Eye (tissue), 1 donor: ENCODE measurements at regions not wholly inside any gene's neighbourhood (a gene's known extent, or its start where the extent isn't known, plus 50 kb on each side); places are given as distances from the start of the nearest gene placed in this dataset.
"Not testable (repeated sequence)": the region's sequence is repeated elsewhere in the genome, so short reads cannot be mapped to it uniquely, and the experiment has no call there.

Source experiments
- DNase-seq: peaks from one replicate; pipeline ENCODE4 v3.0.0-alpha.2; 2015

GRCh38 chr14:104230946-104231345 lies 92.6 kb downstream of the KIF26A start:
- no peak for DNase-seq

GRCh38 chr14:104232070-104232484 lies 93.7 kb downstream of the KIF26A start:
- no peak for DNase-seq

DNA sequence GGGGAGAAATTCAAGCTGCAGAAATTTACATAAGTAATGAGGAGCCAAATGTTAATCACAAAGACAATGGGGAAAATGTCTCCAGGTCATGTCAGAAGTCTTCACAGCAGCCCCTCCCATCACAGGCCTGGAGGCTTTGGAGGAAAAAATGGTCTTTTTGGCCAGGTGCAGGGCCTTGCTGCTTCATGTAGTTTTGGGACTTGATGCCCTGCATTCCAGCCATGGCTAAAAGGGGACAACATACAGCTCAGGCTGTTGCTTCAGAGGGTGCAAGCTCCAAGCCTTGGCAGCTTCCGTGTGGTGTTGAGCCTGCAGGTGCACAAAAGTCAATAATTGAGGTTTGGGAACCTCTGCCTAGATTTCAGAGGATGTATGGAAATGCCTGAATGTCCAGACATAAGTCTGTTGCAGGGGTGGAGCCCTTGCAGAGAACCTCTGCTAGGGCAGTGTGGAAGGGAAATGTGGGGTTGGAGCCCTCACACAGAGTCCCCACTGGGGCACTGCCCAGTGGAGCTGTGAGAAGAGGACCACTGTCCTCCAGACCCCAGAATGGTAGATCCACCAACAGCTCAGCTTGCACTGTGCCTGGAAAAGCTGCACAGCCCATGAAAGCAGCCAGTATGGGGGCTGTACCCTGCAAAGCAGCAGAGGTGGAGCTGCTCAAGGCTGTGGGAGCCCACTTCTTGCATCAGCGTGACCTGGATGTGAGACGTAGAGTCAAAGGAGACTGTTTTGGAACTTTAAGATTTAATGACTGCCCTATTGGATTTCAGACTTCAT lies 95.8 kb downstream of the KIF26A start:
- DNase-seq: not testable (repeated sequence)

GRCh38 chr14:104235686-104236085 lies 97.3 kb downstream of the KIF26A start:
- DNase-seq: no peak

DNA sequence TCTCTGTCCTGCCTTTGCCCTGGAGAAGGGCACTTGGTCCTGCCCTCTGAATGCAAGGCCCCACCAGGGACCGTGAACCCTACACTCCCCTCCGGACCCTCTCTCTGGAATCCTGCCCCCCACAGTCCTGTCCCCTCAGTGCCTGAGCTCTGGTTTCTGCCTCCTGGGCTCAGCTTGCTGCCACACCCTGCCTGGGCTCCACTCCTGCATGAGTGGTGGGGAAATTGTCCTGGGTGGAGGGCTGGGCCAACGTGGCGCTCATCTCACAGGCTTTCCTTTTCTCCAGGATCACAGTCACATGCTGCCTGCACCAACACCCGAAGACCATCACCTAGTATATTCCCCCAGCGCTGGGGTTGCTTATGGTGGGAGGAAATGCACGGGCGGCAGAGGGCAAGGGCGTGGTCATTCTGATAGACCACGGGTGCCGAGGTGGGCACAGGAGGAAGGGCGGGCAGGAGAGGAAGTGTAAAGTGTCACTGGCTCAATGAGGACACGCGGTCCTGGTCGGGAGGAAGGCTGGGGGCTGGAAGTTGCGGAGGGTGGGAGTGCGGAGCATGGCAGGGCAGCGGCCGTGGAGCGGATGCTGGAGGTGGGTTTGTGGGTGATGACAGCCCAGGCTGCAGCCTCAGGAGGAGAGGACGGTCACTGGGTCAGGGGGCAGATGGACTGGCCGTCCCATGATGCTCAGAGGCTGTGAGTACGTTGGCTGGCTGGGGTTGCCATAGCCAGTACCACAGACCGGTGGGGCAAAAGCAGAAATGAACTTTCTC lies 99.5 kb downstream of the KIF26A start:
- no peak for DNase-seq

- DNase-seq: no peak
Measured at GRCh38 chr14:104238424-104239184, 100.2 kb downstream of the KIF26A start.

DNA sequence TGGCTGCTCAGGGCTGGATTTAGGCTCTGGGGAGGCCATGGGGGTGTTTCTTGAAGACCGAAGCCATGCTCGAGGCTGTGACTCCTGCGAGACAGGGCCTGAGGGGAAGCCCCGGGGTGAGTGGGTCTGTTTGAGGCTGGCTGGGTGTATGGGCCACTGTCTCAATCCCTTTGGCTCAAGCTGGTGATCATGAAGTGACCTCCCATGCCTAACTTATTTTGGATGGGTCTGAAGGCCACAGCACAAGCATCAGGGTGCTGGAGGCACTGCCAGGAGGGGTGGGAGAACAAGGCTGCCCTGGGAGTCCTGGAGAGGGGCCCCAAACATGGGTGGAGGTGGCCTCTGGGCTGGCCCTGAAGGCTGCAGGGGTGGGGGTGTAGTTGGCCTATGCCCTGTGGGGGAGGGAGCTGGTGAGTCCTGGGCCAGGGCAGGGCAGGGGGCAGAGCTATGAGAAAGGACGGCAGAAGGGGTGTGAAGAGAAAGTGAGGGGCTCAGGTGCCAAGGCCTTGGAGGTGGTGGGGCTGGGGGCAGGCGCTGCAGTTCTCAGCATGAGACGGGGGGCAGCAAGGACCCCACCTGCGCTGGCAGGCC lies 100.9 kb downstream of the KIF26A start:
- DNase-seq: no peak

- DNase-seq: no peak
Measured at GRCh38 chr14:104239861-104240301, 101.5 kb downstream of the KIF26A start.

DNA sequence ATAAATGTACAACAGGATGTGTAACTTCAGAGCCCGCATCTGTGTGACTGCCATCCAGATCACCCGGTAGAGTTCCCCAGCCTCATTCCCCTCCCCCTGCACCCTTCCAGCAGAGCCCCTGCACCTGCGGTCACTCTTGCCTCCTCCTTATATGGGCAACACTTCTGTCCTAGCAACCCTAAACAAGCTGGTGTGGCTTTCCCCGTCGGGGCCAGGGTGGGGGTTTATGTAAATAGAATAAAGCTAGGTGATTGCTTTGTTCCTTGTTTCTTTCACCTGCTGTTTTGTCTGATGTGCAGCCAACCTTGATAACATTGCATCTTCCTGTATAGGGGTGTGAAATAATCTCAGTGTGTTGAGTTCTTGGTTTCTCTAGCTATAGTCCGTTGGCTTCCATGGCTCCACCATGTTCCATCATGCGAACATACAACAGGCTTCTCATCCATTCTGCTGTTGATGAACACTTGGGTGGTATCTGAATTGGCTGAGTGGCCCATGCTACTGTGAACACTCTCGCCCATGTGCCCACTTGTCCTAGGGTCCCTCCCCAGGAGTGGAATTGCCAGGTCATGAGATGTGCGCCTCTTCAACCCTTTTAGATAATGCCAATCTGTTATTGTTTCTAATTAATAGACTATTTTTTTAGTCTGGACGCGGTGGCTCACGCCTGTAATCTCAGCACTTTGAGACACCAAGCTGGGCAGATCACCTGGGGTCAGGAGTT lies 102.2 kb downstream of the KIF26A start:
- peak; percentile 29 for DNase-seq

DNA sequence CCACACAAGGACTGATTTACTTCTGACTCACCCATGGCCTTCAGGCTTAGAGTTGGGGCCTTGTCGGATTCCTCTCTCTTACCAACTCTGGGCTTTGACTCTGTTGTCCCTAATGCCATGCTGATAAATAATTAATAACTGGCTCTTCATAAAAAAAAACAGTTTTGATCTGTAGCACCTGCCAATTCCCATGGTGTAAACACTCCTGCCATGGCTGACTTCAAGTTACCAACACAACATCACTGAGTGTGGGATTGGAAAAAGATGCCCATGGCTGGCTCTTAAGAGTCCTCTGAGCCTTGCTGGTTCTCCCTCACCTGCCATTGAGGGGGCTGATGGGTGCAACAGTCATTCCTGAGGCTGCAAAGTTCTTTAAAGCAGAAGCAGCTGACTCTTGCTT lies 104.8 kb downstream of the KIF26A start:
- no peak for DNase-seq

DNA sequence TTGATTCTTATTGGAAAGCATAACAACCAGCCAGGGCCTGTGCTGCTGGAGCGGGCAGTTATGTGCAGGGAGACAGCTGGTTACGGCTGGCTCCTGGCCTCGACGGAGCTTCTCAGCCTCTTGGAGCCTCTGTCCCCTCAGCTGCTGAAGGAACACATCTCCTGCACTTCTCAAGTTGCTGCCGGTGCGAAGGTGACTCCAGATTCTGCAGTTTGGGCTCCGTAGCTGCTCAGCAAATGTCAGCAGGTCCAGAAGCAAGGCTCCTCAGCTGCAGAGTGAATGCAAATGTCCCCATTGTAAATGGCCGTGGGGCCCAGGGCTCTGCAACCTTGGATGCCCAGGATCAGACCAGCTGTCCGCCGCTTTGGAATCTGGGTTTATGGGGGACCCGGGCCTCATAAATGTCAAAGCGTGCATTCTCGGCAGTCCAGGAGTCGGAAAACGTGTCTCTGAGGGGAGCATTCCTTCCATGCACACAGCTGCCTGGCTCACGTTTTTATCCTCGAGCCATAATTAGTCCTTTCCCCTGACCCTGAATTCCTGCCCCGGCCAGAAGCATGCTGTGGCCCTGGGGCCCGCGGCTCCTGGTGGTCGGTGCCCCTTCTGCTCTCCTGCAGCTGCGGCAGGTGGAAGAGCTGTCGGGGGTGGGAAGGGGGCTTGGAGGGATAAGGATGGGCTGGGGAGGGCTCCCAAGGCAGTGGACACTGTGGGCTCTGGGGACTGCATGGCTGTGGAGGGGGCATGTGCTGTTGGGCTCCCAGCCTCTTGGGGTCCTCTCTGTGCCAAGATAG lies 106.0 kb downstream of the KIF26A start:
- DNase-seq: no peak

GRCh38 chr14:104245075-104245474 lies 106.7 kb downstream of the KIF26A start:
- DNase-seq: no peak

DNA sequence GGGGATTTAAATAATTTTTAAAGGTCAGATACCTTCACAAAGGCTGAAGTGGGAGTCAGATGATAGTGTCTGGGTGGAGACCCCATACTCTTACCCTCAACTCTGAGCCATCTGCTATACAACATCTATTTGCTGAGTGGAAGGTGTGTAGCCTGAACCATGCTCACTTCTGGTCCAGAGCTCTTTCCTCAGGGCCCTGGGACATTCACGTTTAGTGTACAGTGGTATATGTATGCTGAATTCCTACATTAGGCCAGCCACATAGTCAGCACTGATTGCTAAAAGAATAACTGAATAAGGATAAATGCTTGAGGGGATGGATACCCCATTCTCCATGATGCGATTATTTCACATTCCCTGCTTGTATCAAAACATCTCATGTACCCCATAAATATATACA lies 107.3 kb downstream of the KIF26A start:
- no peak for DNase-seq

GRCh38 chr14:104246401-104247335 lies 108.3 kb downstream of the KIF26A start:
- no peak for DNase-seq

- no peak for DNase-seq
Measured at GRCh38 chr14:104247336-104248202, 109.2 kb downstream of the KIF26A start.

GRCh38 chr14:104248203-104249055 lies 110.0 kb downstream of the KIF26A start:
- DNase-seq: no peak

- DNase-seq: no peak
Measured at GRCh38 chr14:104249089-104249488, 110.7 kb downstream of the KIF26A start.

- no peak for DNase-seq
Measured at GRCh38 chr14:104249706-104250105, 111.3 kb downstream of the KIF26A start.
